ENCODE measurements at regions not wholly inside any gene's neighbourhood (a gene's known extent, or its start where the extent isn't known, plus 50 kb on each side); places are given as distances from the start of the nearest gene placed in this dataset.

GRCh38 chr15:81466741-81467140 is 92.7 kb upstream of the TMC3 start:
- H2AFZ ChIP-seq (ENCODE audit: low read length) = no peak overlapping the region
- no peaks in the 10 kb centered on the region for H3K27me3 ChIP-seq (ENCODE audit: insufficient read depth, low read length, poor library complexity, severe bottlenecking)
- TF ChIP-seq EZH2phosphoT487 (IDR thresholded peaks at IDR 0.05; ENCODE audit: borderline replicate concordance) (no peak), CTCF (conservative IDR thresholded peaks at IDR 0.05; ENCODE audit: low read length) (no peak)

DNA sequence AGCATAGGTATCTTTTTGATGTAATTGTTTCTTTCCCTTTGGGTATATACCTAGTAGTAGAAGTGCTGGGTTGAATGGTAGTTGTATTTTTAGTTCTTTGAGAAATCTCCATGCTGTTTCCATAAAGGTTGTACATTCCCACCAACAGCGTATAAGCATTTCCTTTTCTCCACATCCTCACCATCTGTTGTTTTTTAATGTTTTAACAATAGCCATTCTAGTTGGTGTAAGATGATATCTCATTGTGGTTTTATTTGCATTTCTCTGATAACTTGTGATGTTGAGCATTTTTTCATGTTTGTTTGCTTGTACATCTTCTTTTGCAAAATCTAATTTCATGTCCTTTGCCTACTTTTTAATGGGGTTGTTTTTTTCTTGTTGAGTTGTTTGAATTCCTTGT is 80.0 kb upstream of the TMC3 start:
- Histone ChIP-seq H2AFZ (ENCODE audit: low read length) (no peak overlapping the region), H3K27me3 (ENCODE audit: insufficient read depth, low read length, poor library complexity, severe bottlenecking) (no peaks in the 10 kb centered on the region), H4K20me1 (ENCODE audit: insufficient read depth, low read length, poor library complexity, severe bottlenecking) (no peaks in the 10 kb centered on the region), H3F3A (ENCODE audit: low read depth) (no peaks in the 10 kb centered on the region), H3K4me1 (ENCODE audit: insufficient read depth, low read length, poor library complexity, severe bottlenecking) (no peaks in the 10 kb centered on the region), H3K4me2 (ENCODE audit: low read depth, low read length, poor library complexity, severe bottlenecking) (no peak overlapping the region), H3K9ac (ENCODE audit: low read depth, low read length, poor library complexity, severe bottlenecking) (no peak overlapping the region), H3K9me3 (ENCODE audit: insufficient read depth, low read depth, low read length) (no peaks in the 10 kb centered on the region), H3K9me2 (replicated peaks; ENCODE audit: low read depth, low read length) (no peaks in the 10 kb centered on the region), H3K36me3 (ENCODE audit: insufficient read depth, low read length) (no peaks in the 10 kb centered on the region), H3K79me2 (ENCODE audit: insufficient read depth, low read length) (no peaks in the 10 kb centered on the region), H3K4me3 (ENCODE audit: low read length, poor library complexity, severe bottlenecking) (no peak overlapping the region)
- TF ChIP-seq EZH2phosphoT487 (IDR thresholded peaks at IDR 0.05; ENCODE audit: borderline replicate concordance) (no peak), CTCF (conservative IDR thresholded peaks at IDR 0.05; ENCODE audit: low read length) (no peak)

More at GRCh38 chr15:81466741-81467140, 92.7 kb upstream of the TMC3 start:
- no peaks in the 10 kb centered on the region for H3F3A ChIP-seq (ENCODE audit: low read depth)
- no peak overlapping the region for H3K4me3 ChIP-seq (ENCODE audit: low read length, poor library complexity, severe bottlenecking)
- H4K20me1 ChIP-seq (ENCODE audit: insufficient read depth, low read length, poor library complexity, severe bottlenecking) = no peaks in the 10 kb centered on the region
- no peak overlapping the region for H3K4me2 ChIP-seq (ENCODE audit: low read depth, low read length, poor library complexity, severe bottlenecking)
- no peaks in the 10 kb centered on the region for H3K36me3 ChIP-seq (ENCODE audit: insufficient read depth, low read length)
- no peaks in the 10 kb centered on the region for H3K79me2 ChIP-seq (ENCODE audit: insufficient read depth, low read length)
- no peaks in the 10 kb centered on the region for H3K9me2 ChIP-seq (replicated peaks; ENCODE audit: low read depth, low read length)
- H3K9me3 ChIP-seq (ENCODE audit: insufficient read depth, low read depth, low read length) = no peaks in the 10 kb centered on the region; the same call in 1 of the 2 replicates
- H3K4me1 ChIP-seq (ENCODE audit: insufficient read depth, low read length, poor library complexity, severe bottlenecking) = no peaks in the 10 kb centered on the region
- no peak overlapping the region for H3K9ac ChIP-seq (ENCODE audit: low read depth, low read length, poor library complexity, severe bottlenecking)

DNA sequence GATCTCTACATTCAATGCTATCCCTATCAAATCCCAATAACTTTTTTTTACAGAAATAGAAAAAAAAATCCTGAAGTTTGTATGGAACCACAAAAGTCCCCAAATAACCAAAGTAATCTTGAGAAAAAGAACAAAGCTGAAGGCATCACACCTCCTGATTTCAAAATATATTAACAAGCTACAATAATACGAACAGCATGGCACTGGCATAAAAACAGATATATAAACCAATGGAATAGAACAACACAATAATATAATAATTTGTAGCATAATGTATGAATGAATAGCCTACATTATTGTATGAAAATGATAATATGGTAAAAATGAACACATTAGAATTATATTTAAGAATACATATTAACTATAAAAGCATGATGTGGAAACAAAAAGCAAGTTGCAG is 76.7 kb upstream of the TMC3 start:
- Histone ChIP-seq H3K36me3 (ENCODE audit: insufficient read depth, low read length) (no peaks in the 10 kb centered on the region), H3K9ac (ENCODE audit: low read depth, low read length, poor library complexity, severe bottlenecking) (no peak overlapping the region), H3K4me2 (ENCODE audit: low read depth, low read length, poor library complexity, severe bottlenecking) (no peak overlapping the region), H3F3A (ENCODE audit: low read depth) (no peaks in the 10 kb centered on the region), H3K4me3 (ENCODE audit: low read length, poor library complexity, severe bottlenecking) (no peak overlapping the region), H3K9me3 (ENCODE audit: insufficient read depth, low read depth, low read length) (peaks cover 2% of the 10 kb centered on the region; the same call in 1 of the 2 replicates), H2AFZ (ENCODE audit: low read length) (no peak overlapping the region), H3K9me2 (replicated peaks; ENCODE audit: low read depth, low read length) (no peaks in the 10 kb centered on the region), H4K20me1 (ENCODE audit: insufficient read depth, low read length, poor library complexity, severe bottlenecking) (no peaks in the 10 kb centered on the region), H3K79me2 (ENCODE audit: insufficient read depth, low read length) (no peaks in the 10 kb centered on the region), H3K27me3 (ENCODE audit: insufficient read depth, low read length, poor library complexity, severe bottlenecking) (no peaks in the 10 kb centered on the region), H3K4me1 (ENCODE audit: insufficient read depth, low read length, poor library complexity, severe bottlenecking) (no peaks in the 10 kb centered on the region)
- TF ChIP-seq EZH2phosphoT487 (IDR thresholded peaks at IDR 0.05; ENCODE audit: borderline replicate concordance) = no peak
- TF ChIP-seq CTCF (conservative IDR thresholded peaks at IDR 0.05; ENCODE audit: low read length) = no peak

Measured in Loucy (cell line).